ENCODE measurements at regions not wholly inside any gene's neighbourhood (a gene's known extent, or its start where the extent isn't known, plus 50 kb on each side); places are given as distances from the start of the nearest gene placed in this dataset.

DNA sequence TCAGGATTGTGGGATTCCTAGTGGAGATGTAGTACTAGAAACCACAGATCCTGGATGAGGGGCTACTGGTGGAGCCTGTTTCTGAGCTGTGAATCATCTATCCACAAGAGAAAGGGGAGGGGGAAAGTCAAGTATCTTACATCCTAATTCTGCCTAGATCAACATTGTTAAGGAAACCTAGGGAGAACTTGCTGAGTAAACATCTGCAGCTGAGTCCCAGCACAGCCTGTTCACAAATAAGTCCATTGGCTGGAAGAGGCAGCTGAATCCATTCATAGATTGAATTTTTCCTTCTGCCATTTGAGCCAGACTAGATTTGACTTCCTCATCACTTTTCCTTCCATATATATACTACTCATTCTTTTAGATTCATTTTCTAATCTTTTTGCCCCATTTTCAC is 460.5 kb downstream of the TUSC7 start:
- no peaks in the 10 kb centered on the region for H3K9me3 ChIP-seq
- no peak overlapping the region for H3K4me3 ChIP-seq
- H3K27ac ChIP-seq: no peak overlapping the region
- TF ChIP-seq, protein P1, sequence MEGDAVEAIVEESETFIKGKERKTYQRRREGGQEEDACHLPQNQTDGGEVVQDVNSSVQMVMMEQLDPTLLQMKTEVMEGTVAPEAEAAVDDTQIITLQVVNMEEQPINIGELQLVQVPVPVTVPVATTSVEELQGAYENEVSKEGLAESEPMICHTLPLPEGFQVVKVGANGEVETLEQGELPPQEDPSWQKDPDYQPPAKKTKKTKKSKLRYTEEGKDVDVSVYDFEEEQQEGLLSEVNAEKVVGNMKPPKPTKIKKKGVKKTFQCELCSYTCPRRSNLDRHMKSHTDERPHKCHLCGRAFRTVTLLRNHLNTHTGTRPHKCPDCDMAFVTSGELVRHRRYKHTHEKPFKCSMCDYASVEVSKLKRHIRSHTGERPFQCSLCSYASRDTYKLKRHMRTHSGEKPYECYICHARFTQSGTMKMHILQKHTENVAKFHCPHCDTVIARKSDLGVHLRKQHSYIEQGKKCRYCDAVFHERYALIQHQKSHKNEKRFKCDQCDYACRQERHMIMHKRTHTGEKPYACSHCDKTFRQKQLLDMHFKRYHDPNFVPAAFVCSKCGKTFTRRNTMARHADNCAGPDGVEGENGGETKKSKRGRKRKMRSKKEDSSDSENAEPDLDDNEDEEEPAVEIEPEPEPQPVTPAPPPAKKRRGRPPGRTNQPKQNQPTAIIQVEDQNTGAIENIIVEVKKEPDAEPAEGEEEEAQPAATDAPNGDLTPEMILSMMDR (IDR thresholded peaks at IDR 0.05): no peak
- H3K27me3 ChIP-seq: no peaks in the 10 kb centered on the region
- intact Hi-C loops (cut with DNase I; ENCODE audit: low total_unique reads): no loop called here
- no peaks in the 10 kb centered on the region for H3K4me1 ChIP-seq
- DNase-seq: no peak
- no peaks in the 10 kb centered on the region for H3K36me3 ChIP-seq

DNA sequence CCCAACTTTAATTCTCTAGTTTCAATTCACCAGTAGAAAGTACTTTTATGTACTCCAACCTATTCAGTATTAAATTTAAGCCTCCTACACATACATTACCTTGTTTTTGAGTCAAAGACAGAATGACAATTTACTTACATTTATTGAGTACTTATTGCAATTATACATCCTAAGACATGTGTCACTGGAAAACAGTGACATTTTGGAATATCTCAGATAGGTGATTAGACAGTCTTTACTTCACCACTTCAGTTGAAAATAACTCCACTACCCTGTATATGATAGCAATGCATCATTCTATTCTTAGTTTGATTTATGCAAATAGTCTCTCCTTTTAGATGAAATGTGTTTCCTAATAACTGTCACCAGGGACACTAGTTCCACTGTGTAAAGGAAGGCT is 461.5 kb downstream of the TUSC7 start:
- Histone ChIP-seq H3K9me3 (no peaks in the 10 kb centered on the region), H3K27ac (no peak overlapping the region), H3K36me3 (no peaks in the 10 kb centered on the region), H3K27me3 (no peaks in the 10 kb centered on the region), H3K4me3 (no peak overlapping the region), H3K4me1 (no peaks in the 10 kb centered on the region)
- TF ChIP-seq, protein P1 (IDR thresholded peaks at IDR 0.05): no peak
- no peak for DNase-seq
- intact Hi-C loops (cut with DNase I; ENCODE audit: low total_unique reads): no loop called here

DNA sequence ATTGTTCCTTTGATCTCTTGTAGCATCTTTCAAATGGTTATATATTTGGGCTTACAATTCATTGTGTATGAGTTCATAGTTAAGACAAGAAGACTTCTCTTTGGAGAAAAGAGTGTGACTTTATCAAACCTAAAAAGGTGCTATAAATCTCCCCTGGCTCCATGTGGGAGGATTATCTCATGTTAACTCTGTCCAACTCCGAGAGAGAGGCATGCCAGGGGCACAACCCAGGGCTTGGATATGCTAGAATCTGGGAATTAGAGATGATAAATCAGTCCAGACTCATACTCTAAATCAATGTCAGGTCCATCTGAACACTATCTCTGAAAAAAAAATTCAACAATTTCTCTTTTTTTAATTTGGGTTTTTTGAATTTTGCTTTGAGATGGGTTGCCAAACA is 462.8 kb downstream of the TUSC7 start:
- intact Hi-C loops (cut with DNase I; ENCODE audit: low total_unique reads): no loop called here
- Histone ChIP-seq H3K4me3 (no peak overlapping the region), H3K36me3 (no peaks in the 10 kb centered on the region), H3K9me3 (no peaks in the 10 kb centered on the region), H3K27me3 (no peaks in the 10 kb centered on the region), H3K4me1 (no peaks in the 10 kb centered on the region), H3K27ac (no peak overlapping the region)
- TF ChIP-seq, protein P1 (IDR thresholded peaks at IDR 0.05): no peak
- DNase-seq: no peak

DNA sequence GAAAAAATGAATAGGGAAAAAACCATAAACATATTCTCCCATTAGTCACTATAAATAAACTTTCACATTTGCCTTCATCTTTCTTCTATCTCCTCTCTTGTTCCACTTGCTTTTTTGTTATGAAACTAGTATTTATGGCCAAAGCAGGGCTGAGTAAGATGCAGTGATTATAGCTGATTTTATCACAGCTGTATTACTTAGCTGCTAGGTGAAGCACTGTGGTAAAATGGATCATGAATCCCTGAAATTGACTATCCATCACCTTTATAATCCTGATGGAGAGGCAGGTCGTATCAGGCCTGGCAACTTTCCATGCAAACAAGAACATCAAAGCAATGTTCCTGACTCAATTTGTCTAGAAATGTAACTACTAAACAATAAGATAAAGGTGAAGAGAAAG is 471.6 kb downstream of the TUSC7 start:
- intact Hi-C loops (cut with DNase I; ENCODE audit: low total_unique reads): no loop called here
- H3K36me3 ChIP-seq: no peaks in the 10 kb centered on the region
- TF ChIP-seq, protein P1 (IDR thresholded peaks at IDR 0.05): no peak
- H3K4me3 ChIP-seq: no peak overlapping the region
- no peaks in the 10 kb centered on the region for H3K27me3 ChIP-seq
- H3K4me1 ChIP-seq: no peaks in the 10 kb centered on the region
- DNase-seq: no peak
- no peaks in the 10 kb centered on the region for H3K9me3 ChIP-seq
- no peak overlapping the region for H3K27ac ChIP-seq

DNA sequence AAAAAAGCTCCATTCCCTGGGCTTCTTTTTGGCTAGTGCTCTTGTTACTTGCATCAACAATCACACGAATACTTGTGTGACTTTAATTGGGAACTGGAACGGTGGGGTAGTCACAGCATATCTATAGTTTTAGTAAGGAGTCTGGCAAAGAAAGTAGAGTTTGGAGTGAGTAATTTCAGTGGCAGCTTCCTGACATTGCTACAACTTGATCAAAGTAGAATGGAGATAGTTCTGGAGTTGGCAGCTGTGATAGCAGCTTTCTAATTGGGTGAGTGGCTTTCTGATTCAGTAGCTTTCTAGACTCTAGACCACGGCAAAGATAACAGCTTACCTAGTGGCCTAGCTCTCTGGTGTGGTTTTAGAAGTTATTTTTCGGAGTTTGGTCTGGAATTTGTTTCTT is 475.0 kb downstream of the TUSC7 start:
- Histone ChIP-seq H3K36me3 (no peaks in the 10 kb centered on the region), H3K4me1 (no peaks in the 10 kb centered on the region), H3K4me3 (no peak overlapping the region), H3K27ac (no peak overlapping the region), H3K27me3 (no peaks in the 10 kb centered on the region), H3K9me3 (no peaks in the 10 kb centered on the region)
- no peak for DNase-seq
- TF ChIP-seq, protein P1 (IDR thresholded peaks at IDR 0.05): no peak
- intact Hi-C loops (cut with DNase I; ENCODE audit: low total_unique reads): no loop called here

DNA sequence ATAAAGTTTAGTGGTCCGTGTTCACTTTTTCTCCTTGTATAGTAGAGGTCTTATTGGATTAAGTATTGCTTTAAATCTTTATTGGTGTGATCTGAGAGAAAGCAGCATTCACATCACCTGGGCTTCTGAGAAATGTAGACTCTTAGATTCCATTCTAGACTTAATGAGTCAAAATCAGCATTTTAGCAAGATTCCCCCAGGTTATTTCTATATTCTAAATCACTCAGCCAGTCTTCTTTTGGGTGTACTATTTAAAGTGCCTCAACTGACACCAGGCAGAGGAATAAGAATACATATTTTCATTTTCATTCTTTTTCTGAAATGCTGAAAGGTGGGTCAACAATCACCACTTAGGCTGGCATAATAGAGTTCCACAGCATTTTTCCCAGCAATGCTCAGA is 481.7 kb downstream of the TUSC7 start:
- Histone ChIP-seq H3K9me3 (no peaks in the 10 kb centered on the region), H3K4me3 (no peak overlapping the region), H3K36me3 (no peaks in the 10 kb centered on the region), H3K4me1 (no peaks in the 10 kb centered on the region), H3K27ac (no peak overlapping the region), H3K27me3 (no peaks in the 10 kb centered on the region)
- DNase-seq: no peak
- TF ChIP-seq, protein P1 (IDR thresholded peaks at IDR 0.05): no peak
- intact Hi-C loops (cut with DNase I; ENCODE audit: low total_unique reads): no loop called here
